HG03159 (cell line): ENCODE measurements at regions not wholly inside any gene's neighbourhood (a gene's known extent, or its start where the extent isn't known, plus 50 kb on each side); places are given as distances from the start of the nearest gene placed in this dataset.
A peak's percentile ranks its signal among the peaks of the same experiment; 100 is the strongest.

ENCODE experiments used
- ATAC-seq: cut with Tn5 transposase; IDR thresholded peaks from one replicate; pipeline ENCODE4 v1.9.1; 2021; ENCODE audit warnings: mild to moderate bottlenecking, moderate library complexity; ENCODE audit not compliant: unreplicated experiment

DNA sequence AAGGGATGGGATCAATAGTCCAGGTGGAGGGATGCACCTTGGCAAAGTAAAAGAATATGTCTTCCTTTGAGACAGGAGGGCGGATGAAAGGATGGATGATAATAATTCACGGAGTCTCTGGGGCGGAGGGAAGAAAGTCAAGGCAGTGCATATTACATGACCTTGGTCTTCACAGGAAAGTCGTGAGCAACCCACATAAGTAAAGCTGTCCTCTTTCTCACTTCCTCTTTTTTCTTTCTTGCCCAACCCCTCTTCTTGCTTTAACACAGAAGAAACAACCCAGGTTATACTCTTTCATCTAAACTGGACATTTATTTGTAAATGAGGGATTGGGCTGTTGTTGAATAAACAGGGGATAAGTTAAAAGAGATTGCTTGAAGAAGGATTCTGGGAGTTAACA, 168.7 kb upstream of the SKOR2 start:
- ATAC-seq: peak; percentile 82

GRCh38 chr18:47418746-47419145, 167.3 kb upstream of the SKOR2 start:
- ATAC-seq: no peak

DNA sequence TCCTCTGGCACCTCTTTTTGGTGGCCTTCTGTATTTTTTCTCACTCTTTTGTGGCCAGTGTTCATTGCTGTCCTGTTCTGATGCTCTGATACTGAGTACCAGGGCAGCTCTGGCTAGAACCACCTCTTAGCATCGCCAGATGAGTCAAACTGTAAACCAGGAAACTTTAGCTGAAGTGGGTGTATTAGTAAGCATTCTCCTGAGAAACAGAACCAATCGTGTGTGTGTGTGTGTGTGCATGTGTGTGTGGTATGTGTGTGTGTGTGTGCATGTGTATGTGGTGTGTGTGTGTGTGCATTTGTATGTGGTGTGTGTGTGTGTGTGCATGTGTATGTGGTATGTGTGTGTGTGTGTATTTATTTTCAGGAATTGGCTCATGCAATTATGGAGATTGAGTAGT, 166.3 kb upstream of the SKOR2 start:
- ATAC-seq: peak; percentile 44

DNA sequence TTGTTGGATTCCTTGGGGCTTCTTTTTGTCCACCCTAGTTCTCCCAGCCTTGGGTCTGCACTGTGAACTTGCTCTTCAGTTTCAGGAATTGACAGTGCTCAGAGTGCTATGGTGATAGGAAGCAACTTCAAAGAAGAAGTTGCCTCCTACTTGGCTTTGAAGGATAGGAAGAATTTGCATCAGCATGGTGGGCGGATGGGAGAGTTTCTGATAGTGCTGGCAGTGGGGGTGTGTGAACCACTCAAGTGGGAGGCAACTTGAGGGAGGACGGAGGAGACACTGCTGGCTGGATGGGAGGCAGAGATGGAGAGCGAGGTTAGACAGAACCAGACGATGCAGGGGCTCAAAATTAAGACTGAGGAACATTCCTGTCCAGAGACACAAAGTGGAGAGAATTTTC, 164.4 kb upstream of the SKOR2 start:
- no peak for ATAC-seq

- ATAC-seq: no peak
Observed at GRCh38 chr18:47413327-47413726, 161.9 kb upstream of the SKOR2 start.

DNA sequence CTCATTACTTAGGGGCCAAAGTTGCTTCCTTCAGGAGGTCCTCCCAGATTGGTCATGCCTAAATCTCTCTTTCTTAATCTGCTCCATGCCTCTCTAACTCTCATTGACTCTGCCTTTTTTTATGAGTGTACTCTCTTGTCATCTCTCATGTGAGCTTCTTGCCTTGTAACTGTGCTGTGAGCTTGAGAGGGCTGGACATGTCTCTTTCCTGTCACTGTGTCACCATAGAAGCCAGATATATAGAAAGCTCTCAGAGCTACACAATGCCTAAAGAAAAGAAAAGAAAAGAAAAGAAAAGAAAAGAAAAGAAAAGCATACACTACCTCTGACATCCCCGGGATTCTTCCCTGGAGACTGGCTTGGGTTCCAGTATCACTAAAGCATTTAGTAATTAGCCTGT, 161.5 kb upstream of the SKOR2 start:
- ATAC-seq: no peak

- no peak for ATAC-seq
Observed at GRCh38 chr18:47411159-47411558, 159.7 kb upstream of the SKOR2 start.

- no peak for ATAC-seq
Observed at GRCh38 chr18:47410139-47410538, 158.7 kb upstream of the SKOR2 start.

DNA sequence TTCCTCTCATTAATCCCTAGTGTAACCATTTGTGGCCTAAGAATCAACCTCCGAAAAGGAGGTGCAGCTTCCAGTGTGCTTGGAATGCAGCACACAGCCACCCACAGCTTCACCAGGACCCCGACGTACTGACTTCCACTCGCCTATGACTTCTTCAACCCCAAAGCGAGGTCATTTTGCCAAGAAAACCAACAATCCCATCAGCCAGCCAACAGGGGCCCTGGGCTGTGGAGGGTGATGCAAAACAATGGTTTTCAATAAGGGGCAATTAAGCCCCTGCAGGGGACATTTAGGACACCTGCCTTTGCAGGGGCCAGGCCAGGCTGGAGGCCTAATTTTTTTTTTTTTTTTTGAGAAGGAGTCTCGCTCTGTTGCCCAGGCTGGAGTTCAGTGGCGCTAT, 158.1 kb upstream of the SKOR2 start:
- ATAC-seq: no peak

GRCh38 chr18:47407736-47408135, 156.3 kb upstream of the SKOR2 start:
- no peak for ATAC-seq

- ATAC-seq: no peak
Observed at GRCh38 chr18:47404845-47405244, 153.4 kb upstream of the SKOR2 start.

GRCh38 chr18:47403949-47404348, 152.5 kb upstream of the SKOR2 start:
- ATAC-seq: no peak

GRCh38 chr18:47403317-47403716, 151.9 kb upstream of the SKOR2 start:
- ATAC-seq: no peak

GRCh38 chr18:47399475-47399874, 148.0 kb upstream of the SKOR2 start:
- ATAC-seq: no peak

DNA sequence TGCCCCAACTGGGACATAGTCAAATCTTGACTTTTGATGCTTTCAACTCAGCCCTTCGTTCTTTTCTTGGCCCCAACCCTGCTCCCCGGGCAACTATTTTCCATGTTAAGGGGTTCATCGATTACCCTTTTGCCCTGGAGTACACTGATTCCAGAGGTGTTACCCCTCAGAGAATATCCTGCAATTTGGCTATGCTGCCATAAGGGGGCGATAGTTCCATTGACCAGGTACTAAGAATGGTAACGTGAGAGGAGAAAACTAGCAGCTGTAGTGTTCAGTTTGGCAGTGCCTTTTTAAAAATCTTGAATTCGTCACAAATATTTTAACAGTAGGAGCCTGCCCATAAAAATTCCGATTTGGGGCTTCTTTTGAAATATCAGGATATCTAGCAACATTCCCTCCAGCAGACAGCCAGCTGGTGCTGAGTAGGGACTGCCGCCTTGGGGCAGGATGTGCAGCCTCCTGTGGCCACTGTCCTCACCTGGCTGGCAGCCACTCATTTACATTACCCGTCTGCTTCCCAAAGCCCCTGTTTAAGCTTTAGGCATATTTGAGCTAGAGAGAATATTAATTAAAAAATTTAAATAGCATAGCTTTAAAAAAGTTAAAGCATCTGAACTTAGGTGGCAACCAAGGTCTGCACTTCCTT, 146.3 kb upstream of the SKOR2 start:
- no peak for ATAC-seq

- no peak for ATAC-seq
Observed at GRCh38 chr18:47391665-47392064, 140.2 kb upstream of the SKOR2 start.

DNA sequence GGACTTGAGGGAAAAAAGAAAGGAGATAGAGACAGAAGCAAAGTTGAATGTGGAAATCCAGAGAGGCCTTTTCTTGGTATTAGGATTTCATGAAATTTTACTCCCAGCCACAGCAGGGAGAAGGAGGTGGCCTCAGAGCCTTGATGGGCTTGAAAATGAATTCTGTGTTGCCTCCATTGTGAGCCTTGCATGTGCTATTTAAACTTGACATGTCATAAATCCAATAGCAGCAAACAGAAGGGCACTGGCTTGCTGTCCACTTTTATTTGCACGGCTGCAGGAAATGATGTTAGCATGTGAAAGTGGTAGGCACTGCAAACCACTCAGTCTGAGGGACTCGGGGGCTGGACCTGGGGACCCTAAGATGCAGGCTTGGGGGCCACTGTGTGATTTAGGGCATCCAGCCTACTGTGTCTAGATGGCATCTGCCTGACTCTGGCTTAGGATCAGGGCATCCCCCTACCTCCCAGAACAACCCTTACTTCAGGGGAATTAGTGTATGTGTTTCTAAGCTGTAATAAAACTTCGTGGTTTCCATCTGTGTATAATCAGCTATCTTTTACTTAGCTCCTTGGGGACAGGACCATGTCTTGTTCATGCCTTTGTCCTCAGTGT, 139.1 kb upstream of the SKOR2 start:
- ATAC-seq: no peak

- ATAC-seq: no peak
Observed at GRCh38 chr18:47389210-47389609, 137.8 kb upstream of the SKOR2 start.

GRCh38 chr18:47387864-47388263, 136.4 kb upstream of the SKOR2 start:
- no peak for ATAC-seq

DNA sequence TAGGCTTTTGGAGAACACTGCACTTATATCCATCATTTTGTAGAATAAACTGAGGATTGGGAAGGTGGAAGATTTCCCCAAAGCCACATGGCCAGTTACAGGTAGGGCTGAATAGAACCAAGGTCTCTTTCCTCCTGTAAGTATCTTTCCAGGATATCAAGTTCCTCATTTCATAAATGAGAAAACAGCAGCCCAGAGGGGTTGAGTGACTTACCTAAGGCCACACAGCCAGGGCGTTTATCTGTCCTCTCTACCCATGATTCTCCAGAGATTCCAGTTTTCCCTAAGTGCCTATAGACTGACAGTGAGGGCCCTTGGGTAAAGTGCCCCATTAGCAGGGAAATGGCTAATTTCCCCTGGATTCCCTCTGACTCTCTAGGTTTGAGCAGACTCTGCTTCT, 132.3 kb upstream of the SKOR2 start:
- no peak for ATAC-seq

DNA sequence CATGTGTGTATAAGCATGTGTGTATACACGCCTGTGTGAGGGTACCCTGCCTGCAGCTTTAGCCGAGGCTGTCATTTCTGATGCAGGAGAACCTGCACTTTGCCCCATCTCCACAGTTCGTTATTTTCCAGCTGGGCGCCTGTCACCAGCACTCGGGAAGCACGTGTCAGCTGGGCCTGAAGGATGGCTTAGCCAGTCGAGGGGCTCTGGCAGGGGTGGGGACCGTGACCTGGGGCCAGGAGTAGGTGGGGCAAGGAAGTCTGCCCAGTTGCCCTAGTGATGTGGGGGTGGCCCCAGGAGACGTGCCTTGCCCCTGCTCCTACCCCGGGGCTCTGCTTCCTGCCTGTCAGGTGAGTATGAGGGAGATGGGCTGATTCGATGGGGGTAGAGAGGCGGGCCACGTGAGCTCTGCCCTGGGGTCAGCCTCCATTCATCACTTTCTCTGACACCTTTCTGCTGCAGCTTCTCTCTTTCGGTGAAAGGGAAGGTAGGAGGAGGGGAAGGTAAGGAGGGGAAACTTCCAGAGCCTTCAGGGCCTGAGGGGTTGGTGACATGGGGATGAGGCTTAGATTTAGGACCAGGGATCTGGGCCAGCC, 130.6 kb upstream of the SKOR2 start:
- no peak for ATAC-seq

DNA sequence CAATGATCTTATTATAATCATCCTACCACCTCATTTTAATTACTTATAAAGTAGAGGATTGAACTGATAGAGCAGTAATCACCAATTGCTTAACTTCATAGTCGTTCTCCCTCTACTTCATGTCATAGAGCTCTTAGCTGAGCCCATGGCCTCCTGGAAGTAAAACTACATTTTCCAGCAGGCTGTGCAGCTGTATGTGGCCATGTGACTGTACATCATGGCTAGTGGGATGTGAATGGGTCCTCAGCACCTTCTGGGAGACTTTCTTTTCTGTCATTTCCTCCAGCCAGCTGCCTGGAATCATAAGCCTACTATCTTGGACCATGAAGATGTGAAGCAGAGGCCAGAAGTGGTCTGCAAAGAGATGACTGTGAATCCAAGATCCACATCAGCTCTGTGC, 128.7 kb upstream of the SKOR2 start:
- ATAC-seq: no peak

GRCh38 chr18:47373465-47373864, 122.0 kb upstream of the SKOR2 start:
- no peak for ATAC-seq
